ENCODE measurements at regions not wholly inside any gene's neighbourhood (a gene's known extent, or its start where the extent isn't known, plus 50 kb on each side); places are given as distances from the start of the nearest gene placed in this dataset.

DNA sequence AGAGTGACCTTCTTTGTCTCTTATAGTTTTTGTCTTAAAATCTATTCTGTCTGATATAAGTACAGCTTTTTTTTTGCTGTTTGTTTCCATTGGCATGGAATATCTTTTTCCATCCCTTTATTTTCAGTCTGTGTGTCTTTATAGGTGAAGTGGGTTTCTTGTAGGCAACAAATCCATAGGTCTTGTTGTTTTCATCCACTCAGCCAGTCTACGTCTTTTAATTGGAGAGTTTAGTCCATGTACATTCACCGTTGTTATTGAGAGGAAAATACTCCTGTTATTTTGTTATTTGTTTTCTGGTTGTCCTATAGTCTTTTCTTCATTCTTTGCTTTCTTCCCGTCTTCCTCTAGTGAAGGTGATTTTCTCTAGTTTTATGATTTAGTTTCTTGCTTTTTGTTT, 115.9 kb downstream of the IFI44 start:
- H3K27me3 ChIP-seq (ENCODE audit: insufficient read depth in 3 of 3, low read length in 2 of 3), result no peaks in the 10 kb centered on the region
- H3K27ac ChIP-seq, result no peak overlapping the region
- no peak overlapping the region for H3K4me3 ChIP-seq
- WGBS, 3 donors, result 88 to 95% (median 90%) methylated on average over 3 of the region's 3 CpGs
- intact Hi-C loops (cut with DNase I), result no loop called here
- H3K4me1 ChIP-seq, result no peaks in the 10 kb centered on the region
- TF ChIP-seq, protein P1, sequence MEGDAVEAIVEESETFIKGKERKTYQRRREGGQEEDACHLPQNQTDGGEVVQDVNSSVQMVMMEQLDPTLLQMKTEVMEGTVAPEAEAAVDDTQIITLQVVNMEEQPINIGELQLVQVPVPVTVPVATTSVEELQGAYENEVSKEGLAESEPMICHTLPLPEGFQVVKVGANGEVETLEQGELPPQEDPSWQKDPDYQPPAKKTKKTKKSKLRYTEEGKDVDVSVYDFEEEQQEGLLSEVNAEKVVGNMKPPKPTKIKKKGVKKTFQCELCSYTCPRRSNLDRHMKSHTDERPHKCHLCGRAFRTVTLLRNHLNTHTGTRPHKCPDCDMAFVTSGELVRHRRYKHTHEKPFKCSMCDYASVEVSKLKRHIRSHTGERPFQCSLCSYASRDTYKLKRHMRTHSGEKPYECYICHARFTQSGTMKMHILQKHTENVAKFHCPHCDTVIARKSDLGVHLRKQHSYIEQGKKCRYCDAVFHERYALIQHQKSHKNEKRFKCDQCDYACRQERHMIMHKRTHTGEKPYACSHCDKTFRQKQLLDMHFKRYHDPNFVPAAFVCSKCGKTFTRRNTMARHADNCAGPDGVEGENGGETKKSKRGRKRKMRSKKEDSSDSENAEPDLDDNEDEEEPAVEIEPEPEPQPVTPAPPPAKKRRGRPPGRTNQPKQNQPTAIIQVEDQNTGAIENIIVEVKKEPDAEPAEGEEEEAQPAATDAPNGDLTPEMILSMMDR (IDR thresholded peaks at IDR 0.05), result no peak
- H3K9me3 ChIP-seq, result no peaks in the 10 kb centered on the region
- H3K36me3 ChIP-seq (ENCODE audit: insufficient read depth in 1 of 2, low read depth in 1 of 2), result no peaks in the 10 kb centered on the region
- ATAC-seq (no peak), DNase-seq (no peak)

DNA sequence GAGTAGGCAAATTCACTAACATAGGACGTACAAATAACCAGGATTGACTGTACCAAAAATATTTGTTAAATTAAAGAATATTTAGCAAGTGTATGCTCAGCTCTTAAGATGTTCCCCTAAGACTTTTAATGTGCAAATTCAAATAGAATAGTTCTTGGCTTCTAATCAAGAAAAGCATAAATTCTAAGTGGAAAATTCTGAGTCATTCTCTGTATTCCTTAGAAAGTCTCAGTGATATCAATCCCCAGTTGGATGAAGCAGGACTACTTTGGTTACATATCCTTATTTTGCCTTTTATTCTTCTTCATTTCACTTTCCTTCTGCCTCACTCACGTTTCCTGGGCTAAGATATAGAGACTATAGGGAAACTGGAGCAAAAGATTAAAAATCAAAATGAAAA, 130.2 kb downstream of the IFI44 start:
- 51 to 59% (median 54%) methylated on average over 2 of the region's 2 CpGs for WGBS, 3 donors
- TF ChIP-seq, protein P1 (IDR thresholded peaks at IDR 0.05), result no peak
- ATAC-seq (no peak), DNase-seq (no peak)
- no peaks in the 10 kb centered on the region for H3K27me3 ChIP-seq (ENCODE audit: insufficient read depth in 3 of 3, low read length in 2 of 3)
- H3K36me3 ChIP-seq (ENCODE audit: insufficient read depth in 1 of 2, low read depth in 1 of 2), result no peaks in the 10 kb centered on the region
- no peaks in the 10 kb centered on the region for H3K9me3 ChIP-seq
- no peak overlapping the region for H3K4me3 ChIP-seq
- H3K27ac ChIP-seq, result no peak overlapping the region
- H3K4me1 ChIP-seq, result no peaks in the 10 kb centered on the region
- intact Hi-C loops (cut with DNase I), result no loop called here

DNA sequence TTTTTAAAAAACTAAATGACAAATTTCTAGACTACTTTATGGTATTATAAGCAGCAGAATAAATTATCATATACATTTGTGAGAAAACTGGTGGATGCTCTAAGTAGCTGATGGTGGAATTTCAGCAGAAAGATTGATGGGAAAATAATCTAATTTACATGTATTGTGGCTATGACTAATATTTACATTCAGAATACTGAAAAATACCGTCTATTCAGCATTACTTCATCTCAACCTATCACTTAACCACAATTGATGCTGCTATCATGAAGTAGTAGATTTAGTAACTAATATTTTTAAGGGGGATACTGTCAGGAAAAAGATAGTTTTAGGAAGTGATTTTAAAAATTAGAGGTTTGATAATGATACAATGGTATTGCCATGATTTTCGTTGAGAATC, 137.9 kb downstream of the IFI44 start:
- Histone ChIP-seq H3K9me3 (no peaks in the 10 kb centered on the region), H3K4me3 (no peak overlapping the region), H3K27ac (no peak overlapping the region), H3K27me3 (ENCODE audit: insufficient read depth in 3 of 3, low read length in 2 of 3) (no peaks in the 10 kb centered on the region), H3K36me3 (ENCODE audit: insufficient read depth in 1 of 2, low read depth in 1 of 2) (no peaks in the 10 kb centered on the region), H3K4me1 (no peaks in the 10 kb centered on the region)
- TF ChIP-seq, protein P1 (IDR thresholded peaks at IDR 0.05), result no peak
- DNase-seq, result no peak
- WGBS, 3 donors, result 52 to 61% (median 59%) methylated on average over 2 of the region's 2 CpGs
- intact Hi-C loops (cut with DNase I), result no loop called here
- no peak for ATAC-seq

DNA sequence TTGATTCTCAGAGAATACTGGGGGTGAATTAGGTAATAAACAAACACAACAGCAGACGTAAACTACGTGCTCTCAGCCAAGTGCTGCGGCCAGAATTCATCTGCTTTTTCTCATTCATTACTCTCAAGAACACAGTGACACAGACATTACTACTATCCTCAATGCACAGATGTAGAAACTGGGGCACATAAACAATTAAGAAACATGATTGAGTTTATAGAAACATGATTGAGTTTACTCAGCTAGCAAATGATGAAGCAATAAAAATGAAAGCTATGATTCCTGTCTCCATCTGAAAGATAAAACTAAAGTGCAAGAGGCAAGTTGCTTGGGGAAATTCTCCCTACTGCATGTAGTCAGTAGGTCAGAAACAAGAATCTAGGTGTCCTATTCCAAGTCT, 140.5 kb downstream of the IFI44 start:
- WGBS, 3 donors, result 79 to 84% (median 82%) methylated on average over 3 of the region's 3 CpGs
- intact Hi-C loops (cut with DNase I), result no loop called here
- DNase-seq, result no peak
- Histone ChIP-seq H3K27me3 (ENCODE audit: insufficient read depth in 3 of 3, low read length in 2 of 3) (no peaks in the 10 kb centered on the region), H3K36me3 (ENCODE audit: insufficient read depth in 1 of 2, low read depth in 1 of 2) (no peaks in the 10 kb centered on the region), H3K9me3 (no peaks in the 10 kb centered on the region), H3K4me1 (no peaks in the 10 kb centered on the region), H3K27ac (no peak overlapping the region), H3K4me3 (no peak overlapping the region)
- ATAC-seq, result no peak
- TF ChIP-seq, protein P1 (IDR thresholded peaks at IDR 0.05), result no peak

DNA sequence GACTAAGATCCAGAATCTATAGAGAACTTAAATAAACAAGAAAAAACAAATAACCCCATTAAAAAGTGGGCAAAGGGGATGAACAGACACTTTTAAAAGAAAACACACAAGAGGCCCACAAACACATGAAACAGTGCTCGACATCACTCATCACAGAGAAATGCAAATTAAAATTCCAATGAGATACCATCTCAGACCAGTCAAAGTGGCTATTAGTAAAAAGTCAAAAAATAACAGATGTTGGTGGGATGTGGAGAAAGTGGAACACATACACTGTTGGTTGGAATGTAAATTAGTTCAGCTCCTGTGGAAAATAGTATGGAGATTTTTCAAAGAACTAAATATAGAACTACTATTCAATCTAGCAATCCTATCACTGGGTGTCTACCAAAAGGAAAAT, 143.1 kb downstream of the IFI44 start:
- 83 to 86% (median 86%) methylated on average over 1 of the region's 1 CpG for WGBS, 3 donors
- TF ChIP-seq, protein P1 (IDR thresholded peaks at IDR 0.05), result no peak
- H3K36me3 ChIP-seq (ENCODE audit: insufficient read depth in 1 of 2, low read depth in 1 of 2), result no peaks in the 10 kb centered on the region
- no peaks in the 10 kb centered on the region for H3K9me3 ChIP-seq
- no peaks in the 10 kb centered on the region for H3K4me1 ChIP-seq
- no peak overlapping the region for H3K4me3 ChIP-seq
- H3K27me3 ChIP-seq (ENCODE audit: insufficient read depth in 3 of 3, low read length in 2 of 3), result no peaks in the 10 kb centered on the region
- ATAC-seq (no peak), DNase-seq (no peak)
- intact Hi-C loops (cut with DNase I), result no loop called here
- H3K27ac ChIP-seq, result no peak overlapping the region

All from psoas muscle (tissue), 7 donors.